Stimulated activated CD4-positive, alpha-beta T cell treated with anti-CD3 and anti-CD28 coated beads, Interleukin-15, amount 100 ng/mL, for 48 hours (primary cell): ENCODE measurements at regions not wholly inside any gene's neighbourhood (a gene's known extent, or its start where the extent isn't known, plus 50 kb on each side); places are given as distances from the start of the nearest gene placed in this dataset.

Experiments used
- DNase-seq, 2 donors: peaks; one replicate each; pipeline ENCODE4 v3.0.0-alpha.2; 2020; ENCODE audit warnings: low read depth in 2 of 2

DNA sequence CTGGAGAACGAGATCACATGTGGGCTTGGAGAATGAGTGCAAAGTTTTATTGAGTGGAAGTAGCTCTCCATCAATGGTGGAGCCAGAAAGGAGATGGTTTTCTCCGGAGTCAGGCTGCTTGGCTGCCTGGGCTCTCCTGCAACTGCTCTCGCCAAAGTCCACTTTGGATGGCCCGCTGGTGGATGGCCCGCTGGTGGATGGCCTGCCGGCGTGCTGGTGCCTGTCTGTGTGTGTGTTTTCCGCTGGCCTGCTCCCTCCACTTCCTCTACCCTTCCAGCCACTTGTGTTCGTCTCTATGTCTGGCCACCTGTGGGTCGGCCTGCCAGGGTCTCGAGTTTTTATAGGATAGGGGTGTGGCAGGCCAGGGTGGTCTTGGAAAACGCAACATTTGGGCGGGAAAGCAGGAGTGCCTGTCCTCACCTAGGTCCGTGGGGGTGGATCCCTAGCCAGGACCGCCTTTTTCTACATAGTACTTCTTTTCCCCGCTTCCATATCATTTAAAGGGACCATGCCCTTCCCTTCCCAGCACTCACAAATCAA lies 1292.1 kb upstream of the PIK3C3 start:
- no peak for DNase-seq

DNA sequence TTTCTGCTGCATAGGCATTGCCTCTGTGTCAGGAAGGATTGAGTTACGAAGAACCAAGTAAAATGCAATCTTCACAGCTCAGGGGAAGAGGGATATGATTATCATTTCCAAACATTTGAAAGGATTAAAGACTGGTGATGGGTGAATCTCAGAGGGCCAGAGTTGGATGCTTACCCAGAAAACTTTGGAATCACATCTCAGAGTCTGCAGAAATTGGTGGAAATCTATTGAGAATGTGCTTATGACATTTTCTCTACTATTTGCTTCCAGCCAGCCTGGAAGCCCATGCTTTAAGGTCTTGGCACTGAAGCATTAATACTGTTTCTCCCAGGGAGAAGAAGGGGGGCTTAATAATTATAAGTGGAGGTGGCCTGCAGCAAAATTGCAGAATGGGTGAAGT lies 1301.4 kb upstream of the PIK3C3 start:
- no peak for DNase-seq

DNA sequence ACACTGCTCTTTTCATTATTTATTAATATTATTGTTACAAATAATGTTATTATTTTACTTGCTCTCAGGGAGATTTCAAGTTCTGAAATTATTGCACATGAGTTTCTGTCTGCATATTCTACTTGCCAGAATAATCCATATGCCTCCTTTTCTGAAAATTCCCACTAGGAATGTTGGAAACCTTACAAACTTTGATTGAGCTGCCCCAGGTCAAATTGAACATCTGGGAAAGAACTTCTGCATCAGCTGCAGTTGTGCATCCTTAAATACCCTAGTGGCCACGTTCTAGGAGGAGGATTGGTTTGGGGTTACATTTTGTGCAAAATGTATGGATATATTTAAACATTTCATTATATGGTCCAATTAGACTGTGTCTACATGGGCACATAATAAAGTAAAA lies 1302.7 kb upstream of the PIK3C3 start:
- DNase-seq, result no peak

DNA sequence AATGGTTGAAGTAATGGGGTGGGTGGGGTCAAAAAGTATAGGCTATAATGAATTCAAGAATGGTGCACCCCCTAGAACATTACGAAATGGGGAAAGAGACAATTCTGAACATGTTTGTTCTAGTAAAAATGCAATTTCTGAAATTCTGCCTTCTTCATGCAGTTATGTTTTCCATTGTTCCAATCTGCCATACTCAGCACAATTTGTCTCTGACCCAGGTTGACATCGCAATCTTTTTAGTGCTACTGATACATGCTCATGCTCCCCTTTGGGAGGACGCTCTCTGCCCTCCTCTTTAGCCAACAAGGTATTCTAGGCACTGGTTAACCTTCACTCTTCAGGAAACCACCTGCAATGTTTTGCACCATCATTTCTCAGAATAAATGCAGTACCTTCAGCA lies 1303.9 kb upstream of the PIK3C3 start:
- no peak for DNase-seq

DNA sequence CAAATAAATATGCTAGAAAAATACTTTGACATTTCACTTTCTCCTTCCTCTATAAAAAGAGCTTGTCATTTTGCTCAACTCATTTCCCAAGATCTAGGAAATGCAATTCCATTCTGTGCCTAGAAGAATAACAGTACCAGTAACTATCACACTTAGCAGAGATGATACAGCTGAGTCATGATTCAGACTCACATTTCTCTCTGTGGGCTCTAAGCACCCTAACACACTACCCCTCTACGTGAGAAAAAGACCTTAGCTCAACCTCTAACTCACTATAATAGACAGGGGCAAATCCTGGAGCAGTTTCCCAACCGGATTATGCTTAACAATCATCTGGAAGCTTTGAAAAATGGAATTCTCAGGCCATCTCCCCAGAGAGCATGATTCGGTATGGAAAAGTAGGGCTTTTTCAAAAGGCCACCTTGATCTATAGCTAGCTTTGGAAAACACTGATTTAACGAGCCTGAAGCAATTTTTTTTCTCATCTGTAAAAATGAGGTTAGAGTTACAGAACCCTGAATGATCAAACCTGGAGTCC lies 1312.3 kb upstream of the PIK3C3 start:
- no peak for DNase-seq

DNA sequence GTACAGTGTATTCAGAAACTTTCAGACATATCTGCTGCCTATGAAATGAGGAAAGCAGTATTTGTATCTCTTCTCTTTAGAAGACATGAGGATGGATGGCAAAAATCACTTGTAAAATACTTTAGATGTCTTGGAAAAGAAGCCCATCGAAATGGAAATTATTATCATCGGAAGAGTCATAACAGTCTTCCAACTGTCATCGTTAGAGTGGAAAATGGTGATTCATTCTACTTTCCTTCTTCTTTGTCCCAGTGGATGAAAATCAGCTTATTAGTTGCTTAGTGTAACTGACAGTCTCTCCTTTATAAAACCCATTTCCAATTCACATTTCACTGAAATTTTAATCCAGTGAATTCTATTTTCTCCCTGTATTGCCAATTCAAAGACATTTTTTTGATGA lies 1323.7 kb upstream of the PIK3C3 start:
- DNase-seq, result no peak

DNA sequence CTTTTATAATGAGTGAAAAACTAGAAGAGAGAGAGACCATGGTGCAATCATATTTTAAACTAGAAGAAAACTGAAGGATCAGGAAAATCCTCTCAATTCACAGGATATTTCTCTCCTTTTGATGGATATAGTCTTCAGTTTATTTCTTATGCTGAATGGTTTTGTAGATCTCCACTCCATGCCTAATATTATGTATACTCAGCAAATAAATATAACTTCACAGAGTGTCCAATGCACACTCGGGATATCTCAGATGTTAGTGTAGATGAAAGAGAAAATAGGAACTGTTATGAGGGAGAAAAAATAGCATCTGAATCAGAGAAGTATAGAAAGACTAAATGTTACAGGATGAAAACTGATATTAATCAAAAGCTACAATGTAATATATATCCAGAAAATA lies 1324.5 kb upstream of the PIK3C3 start:
- DNase-seq, result no peak

DNA sequence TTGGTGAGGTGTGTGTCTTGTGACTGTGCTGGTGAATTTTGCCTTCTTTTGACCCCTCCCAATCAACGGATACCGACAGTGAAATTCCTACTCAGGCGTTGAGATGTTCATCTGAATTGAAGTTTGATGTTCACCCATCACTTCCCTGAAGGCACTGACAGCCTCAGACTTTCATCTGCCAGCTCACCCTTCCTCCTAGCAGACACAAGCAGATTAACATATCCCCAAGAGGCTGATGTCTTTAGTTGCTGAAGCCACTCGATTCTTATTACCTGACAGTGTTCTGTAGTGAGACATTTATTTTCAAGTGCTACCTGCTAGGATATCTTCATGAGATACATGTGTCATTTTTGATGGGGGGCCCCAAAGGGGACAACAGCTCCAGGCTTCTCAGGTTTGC lies 1330.1 kb upstream of the PIK3C3 start:
- no peak for DNase-seq

DNA sequence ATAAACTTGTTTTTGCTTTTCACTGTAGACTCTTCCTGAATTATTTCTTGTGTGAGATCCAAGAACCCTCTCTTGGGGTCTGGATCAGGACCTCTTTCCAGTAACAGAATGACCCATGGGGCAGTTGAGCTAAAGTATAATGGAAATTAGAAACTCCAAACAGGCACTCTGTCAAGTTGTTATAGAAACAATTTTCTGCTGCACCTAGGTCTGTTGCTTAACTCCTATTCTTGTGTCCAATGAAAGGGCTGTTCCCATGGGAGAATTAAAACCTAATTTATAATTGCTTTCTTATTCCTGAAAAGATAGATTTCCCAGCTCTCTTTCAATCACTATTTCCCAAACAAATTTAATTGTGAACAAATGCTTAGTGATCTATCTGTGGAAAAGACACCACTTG lies 1341.3 kb upstream of the PIK3C3 start:
- DNase-seq, result no peak

DNA sequence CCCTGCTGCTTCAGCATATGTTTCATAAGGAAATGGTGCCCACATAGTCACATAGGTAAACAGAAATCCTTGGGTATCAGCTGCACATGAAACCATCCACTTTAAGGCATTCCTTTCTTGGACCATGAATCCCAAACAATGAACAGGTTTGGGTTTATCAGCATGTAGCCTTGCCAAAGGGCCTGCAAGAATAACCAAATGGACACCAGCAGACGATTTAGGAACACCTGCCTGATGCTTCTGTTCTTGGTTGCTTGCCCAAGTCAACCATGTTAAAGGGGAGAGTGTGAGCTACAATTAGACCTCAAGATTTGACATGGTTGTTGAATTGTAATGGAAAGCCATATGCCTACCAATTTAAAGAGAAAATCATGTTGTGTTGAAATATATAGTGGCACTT lies 1342.7 kb upstream of the PIK3C3 start:
- DNase-seq, result no peak

DNA sequence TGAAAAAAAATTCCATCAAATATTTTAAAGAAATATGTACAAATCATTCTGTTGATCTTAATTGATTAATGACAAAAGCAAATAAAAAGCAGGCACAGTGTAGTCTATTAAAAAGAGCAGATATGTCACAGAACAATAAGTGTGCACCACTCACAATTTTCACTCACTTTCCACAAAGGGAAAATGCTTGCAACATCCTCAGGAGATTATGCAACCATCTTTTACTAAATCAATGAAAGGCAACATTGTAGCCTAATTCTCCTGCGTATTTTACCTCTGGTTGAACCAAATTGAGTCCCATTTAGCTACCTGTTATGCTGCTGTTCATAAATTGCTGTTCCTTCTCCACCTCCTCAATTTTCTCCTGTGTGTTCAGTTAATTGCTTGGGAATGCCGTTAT lies 1346.8 kb upstream of the PIK3C3 start:
- no peak for DNase-seq

DNA sequence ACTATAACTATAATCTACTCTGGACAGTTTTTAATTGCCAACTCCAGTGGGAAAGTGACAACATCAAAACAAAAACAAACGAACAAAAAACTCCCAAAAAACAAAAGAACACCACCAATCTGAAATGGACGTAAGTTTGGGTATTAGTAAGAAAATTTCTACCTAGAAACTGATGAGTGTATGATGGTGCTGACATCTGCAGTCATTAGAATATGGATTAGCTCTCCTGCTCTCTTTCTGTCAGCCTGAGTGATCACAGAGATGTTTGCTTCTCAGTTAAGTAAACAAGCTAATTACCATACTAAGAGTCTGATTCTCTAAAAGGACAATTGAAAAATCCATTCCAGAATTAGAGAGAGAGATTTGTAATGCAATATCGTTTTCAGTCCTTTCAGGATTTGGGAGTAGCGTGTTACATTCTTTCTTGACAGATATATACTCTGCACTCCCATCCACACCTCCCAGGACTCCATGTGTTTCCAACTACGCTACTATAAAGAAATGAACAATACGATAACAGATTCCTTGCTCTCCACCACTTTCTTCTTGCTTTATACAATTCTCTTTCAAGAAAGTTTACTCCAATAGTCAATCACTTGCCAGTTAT lies 1347.4 kb upstream of the PIK3C3 start:
- DNase-seq, result no peak

DNA sequence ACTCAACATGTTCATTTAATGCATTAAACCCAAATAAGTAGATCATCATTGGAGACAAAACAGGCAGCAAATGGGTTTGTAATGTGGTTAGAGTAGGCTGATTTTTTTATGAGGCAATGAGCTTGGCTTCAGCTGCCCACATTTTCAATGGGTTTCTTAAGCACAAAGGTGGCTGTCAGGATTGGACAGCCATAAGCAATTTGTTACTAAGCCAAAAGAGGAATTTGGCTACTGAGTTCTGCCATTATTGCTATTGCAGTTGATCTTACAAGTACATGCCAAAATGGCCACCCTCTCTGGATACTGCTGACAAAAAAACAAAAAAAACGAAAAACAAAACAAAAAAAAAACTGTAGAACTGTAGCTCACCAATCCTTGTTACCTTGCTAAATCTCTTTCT lies 1348.0 kb upstream of the PIK3C3 start:
- no peak for DNase-seq

DNA sequence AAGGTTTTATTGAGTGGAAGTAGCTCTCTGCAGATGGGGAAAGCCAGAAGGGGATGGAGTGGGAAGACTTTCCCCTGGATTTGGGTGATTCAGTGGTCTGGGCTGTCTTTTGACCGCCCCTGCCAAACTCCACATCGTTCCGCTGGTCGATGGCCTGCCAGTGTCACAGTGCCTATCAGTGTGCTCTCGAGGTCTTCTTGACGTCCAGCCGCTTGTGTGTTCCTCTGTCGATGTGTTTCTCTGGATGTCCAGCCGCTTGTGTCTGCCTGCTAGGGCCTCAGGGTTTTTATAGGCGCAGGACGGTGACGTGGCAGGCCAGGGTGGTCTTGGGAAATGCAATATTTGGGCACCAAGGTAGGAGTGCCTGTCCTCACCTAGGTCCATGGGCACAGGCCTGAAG lies 1371.4 kb upstream of the PIK3C3 start:
- DNase-seq, result no peak

DNA sequence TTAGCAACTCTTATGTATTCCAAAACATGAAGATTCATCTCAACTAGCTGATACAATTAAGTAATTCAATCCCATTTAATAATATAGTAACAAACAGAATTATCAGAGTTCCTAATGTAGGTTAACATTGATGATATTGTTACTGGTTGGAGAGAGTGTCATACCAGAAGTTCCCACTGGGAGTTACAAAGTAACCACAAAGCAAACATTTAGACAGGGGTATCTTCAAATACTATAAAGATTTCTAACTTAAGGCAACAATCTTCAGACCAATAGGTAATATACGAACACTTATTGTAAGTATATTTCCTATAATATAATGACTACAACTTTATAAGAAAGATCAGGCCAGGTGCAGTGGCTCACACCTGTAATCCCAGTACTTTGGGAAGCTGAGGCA lies 1372.9 kb upstream of the PIK3C3 start:
- no peak for DNase-seq

DNA sequence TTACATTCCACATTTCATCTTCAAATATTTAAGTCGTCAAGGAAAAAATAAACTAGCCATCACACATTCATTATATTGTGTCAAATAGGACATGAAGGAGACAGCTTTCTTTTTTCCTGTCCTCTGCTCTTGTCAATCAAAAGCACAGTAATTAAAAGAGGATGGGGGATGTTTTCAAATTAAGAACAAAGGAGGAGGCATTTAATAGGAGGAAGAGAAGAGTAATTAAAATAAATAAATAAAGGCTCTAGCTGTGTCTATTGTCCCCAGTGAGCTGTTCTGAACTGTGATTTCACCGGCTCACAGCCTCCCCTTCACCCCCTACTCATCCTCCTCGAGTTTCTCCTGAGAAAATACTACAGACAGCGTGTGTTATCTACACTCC lies 1377.1 kb upstream of the PIK3C3 start:
- DNase-seq, result no peak

DNA sequence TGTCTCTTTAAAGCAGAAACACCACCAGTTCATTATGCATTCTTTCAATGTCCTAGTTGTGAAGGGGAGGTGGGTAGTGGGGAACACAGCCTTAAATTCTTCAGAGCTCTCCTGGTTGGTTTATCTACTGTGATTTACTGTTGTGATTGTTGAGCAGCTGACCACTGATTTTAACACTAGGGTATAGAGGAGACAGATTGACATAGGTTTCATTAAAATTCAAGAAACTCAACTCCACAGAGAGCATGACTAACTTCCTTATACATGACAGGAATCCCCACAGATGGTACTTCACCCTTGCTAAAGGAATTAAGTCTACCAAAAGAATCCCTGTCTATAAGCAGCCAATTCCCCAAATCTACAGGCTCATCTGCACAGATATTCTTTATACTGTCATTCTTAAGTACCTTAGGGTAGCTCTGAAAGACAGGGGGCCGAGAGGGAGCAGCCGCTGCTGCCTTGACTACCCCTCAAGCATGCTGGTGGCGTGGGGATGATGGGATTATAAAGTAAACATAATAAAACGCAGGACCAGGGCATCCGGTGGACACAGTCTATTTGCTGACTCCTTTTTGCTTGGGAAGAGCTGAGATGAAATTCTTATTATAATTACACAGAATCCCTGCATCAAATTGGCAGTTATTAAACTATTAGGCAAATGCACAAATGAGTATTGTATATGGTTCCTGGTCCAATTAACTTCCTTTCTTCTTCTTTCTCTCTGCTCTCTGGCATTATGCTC lies 1377.6 kb upstream of the PIK3C3 start:
- DNase-seq, result no peak

DNA sequence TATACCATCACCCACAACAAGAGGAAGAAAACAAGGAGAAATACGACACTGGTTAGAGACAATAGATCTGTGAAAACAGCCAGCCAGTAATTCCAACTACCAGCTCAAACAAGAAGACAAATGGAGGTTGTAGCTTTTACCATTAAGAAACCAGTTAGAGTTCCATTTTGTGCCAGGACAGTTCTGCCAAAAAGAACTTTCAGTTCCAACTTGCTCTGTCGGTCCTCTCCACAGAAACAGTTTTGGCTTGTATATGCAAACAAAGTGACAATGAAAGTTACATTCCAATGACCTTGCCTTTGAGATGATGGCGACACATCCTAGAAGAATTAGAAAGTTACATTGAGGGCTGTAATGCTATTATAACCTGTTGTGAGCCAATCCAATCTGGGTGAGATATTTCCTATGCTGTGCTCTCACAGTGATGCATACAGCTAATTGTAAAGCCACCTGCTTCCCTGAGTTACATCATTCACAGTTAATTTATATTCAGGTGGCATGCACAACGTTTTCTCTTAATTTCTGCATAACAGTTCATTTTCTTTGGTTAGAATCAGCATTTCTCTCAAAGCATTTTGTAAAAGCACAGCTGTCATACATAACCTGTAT lies 1378.4 kb upstream of the PIK3C3 start:
- DNase-seq, result no peak

DNA sequence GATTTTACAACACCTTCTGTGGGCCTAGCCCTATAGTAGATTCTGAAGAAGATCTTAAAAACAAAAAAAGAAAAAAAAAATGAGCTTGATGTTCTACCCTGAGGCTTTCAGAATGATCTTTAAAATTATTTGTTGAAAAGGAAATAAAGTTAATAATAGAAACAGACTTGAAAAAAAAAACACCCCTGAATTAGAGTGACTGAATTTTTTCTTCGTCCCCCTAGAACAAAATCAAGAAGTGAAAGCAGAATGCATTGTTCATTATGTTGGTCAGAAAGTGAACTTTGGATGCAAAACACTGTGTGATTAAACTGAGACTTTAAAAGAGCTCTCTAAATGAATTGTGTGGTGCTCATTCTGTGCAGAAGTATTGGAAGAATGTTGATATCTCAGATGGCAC lies 1384.4 kb upstream of the PIK3C3 start:
- no peak for DNase-seq

DNA sequence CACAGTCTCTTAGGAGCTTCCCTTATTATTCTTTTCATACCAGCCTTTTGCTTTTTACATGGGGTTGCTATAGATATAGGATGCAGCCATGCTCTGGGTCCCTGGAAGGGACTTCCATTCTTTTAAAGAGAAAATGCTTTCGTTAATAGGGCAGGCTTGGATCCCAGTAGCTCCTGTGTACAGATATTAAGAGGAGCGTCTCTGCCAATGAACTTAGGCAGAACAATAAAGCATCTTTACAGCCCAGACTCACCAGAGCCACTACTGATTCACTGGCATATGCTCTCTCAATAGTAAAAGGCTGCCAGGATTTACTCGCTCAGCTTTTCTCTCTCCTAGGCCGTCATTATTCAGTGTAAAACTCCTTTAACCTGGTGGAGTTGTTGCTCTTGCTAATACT lies 1385.4 kb upstream of the PIK3C3 start:
- no peak for DNase-seq

DNA sequence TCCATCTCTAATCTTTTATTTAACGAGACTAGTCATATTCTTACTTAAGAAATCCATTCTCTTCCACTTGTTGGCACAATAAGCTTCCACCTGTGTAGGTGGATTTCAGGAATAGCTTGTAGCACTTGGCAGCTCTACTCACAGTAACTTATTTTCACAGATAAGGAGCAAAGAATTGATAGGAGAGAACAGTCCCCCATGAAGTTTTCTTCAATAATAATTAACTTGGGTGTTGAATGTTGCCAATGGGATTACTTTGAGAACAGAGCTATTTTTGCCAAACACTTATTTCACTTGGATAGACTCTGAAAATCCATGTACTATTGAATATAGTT lies 1388.6 kb upstream of the PIK3C3 start:
- no peak for DNase-seq

DNA sequence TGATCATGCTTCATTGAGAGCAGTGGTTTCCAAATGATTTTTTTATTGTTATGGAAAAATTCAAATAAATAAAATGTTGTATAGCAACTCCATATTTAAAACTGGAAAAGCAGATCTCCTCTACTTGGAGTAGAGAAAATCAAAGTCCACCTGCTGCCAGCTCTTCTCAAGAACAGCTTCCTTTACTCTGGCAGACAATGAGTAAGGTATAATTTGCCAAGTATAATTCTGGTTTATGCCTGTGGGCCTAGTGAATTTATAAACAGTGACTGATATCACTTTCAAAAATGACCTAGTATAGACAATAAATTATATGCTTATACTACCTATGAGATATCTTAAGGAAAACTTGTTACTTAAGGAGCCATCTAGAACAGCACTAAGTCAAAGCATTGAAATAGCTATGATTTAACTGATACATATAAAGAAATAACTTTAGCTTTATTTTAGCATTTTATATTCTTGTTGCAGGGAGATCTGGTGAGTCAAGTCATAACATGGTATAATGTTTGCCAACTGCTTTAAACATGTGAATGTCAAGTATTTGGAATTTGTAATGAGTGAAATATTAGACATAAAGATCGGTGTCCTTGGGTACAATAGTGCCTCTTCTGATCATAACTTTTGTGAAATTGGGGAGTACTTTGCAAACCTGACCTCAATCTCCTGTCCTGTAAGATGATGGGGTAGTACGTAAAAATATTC lies 1389.1 kb upstream of the PIK3C3 start:
- no peak for DNase-seq

DNA sequence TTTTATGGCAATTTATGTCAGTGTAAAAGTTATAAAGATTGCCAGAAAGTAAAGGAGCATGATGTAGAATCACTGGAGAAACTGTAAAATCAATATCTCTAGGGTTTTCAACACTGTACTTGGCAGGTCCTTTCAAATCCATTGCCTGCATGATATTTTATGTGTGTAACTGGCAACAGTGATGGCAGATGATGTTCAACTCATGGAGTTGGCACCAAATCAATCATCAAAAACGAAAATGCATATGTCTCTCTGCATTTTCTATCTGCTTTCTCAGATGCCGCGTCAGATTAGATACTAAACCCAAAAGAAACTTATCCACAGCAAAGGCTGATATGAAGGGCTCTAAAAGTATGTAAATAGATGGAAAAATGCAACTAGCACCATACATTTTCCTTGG lies 1395.5 kb upstream of the PIK3C3 start:
- DNase-seq, result no peak
